Heart left ventricle (tissue), 13 donors: ENCODE measurements at regions not wholly inside any gene's neighbourhood (a gene's known extent, or its start where the extent isn't known, plus 50 kb on each side); places are given as distances from the start of the nearest gene placed in this dataset.

Source experiments
- POLR2A ChIP-seq, 2 donors: fragments of 450-650 bp; IDR thresholded peaks; one replicate each; pipeline ENCODE4 v1.6.1; 2017; ENCODE audit warnings: antibody characterized with exemption in 2 of 2, mild to moderate bottlenecking in 2 of 2, moderate library complexity in 2 of 2
- TF ChIP-seq, protein P1 (sequence below), 12 donors: fragments of 200-600 bp; sonication (generic) in 4 of 12; IDR thresholded peaks; one replicate each; pipeline versions ENCODE4 v1.5.0 to v1.8.0; 2018 to 2022; ENCODE audit warnings: antibody characterized with exemption in 12 of 12, mild to moderate bottlenecking in 5 of 12
- donor health status: ischemic (EF 13 %, LVEDD 7.1; RV severe dilation, severe dysfunction).
- donor health status: DM: no; HTN: yes; CAD: no.
- donor health status: DM: no; HTN: no; CAD: no.
- donor health status: ischemic (EF 25% LVEDD 6.9; RV normal size, moderate dysfunction).
- donor health status: ischemic (EF 25% LVEDD 5.7; RV mildly dilated, moderate dysfunction).
- donor health status: ischemic (EF 35%, LVEDD 5.7; RV mildly dilated, moderate dysfunction).
- donor health status: nonischemic (EF 11% LVEDD 7.7; RV severe dilation, severe dysfunction).
- donor health status: DM: yes; HTN: yes; CAD: no.
- donor health status: PGD.
- donor health status: ischemic (EF 29% LVEDD 5.4; RV normal size, mild dysfunction).
- donor health status: nonischemic (EF 23%, LVEDD 6.1; RV moderate dilation, normal function).

- TF ChIP-seq, protein P1, sequence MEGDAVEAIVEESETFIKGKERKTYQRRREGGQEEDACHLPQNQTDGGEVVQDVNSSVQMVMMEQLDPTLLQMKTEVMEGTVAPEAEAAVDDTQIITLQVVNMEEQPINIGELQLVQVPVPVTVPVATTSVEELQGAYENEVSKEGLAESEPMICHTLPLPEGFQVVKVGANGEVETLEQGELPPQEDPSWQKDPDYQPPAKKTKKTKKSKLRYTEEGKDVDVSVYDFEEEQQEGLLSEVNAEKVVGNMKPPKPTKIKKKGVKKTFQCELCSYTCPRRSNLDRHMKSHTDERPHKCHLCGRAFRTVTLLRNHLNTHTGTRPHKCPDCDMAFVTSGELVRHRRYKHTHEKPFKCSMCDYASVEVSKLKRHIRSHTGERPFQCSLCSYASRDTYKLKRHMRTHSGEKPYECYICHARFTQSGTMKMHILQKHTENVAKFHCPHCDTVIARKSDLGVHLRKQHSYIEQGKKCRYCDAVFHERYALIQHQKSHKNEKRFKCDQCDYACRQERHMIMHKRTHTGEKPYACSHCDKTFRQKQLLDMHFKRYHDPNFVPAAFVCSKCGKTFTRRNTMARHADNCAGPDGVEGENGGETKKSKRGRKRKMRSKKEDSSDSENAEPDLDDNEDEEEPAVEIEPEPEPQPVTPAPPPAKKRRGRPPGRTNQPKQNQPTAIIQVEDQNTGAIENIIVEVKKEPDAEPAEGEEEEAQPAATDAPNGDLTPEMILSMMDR (IDR thresholded peaks at IDR 0.05), result no peak
- no peak for TF ChIP-seq POLR2A (IDR thresholded peaks at IDR 0.05)
Observed at GRCh38 chr9:1274334-1274733, 224.2 kb downstream of the DMRT2 start.
